GM19467 (cell line): ENCODE measurements at regions not wholly inside any gene's neighbourhood (a gene's known extent, or its start where the extent isn't known, plus 50 kb on each side); places are given as distances from the start of the nearest gene placed in this dataset.

Source experiments
- ATAC-seq: cut with Tn5 transposase; IDR thresholded peaks from one replicate; pipeline ENCODE4 v1.9.1; 2021; ENCODE audit warnings: mild to moderate bottlenecking, moderate library complexity; ENCODE audit not compliant: unreplicated experiment

DNA sequence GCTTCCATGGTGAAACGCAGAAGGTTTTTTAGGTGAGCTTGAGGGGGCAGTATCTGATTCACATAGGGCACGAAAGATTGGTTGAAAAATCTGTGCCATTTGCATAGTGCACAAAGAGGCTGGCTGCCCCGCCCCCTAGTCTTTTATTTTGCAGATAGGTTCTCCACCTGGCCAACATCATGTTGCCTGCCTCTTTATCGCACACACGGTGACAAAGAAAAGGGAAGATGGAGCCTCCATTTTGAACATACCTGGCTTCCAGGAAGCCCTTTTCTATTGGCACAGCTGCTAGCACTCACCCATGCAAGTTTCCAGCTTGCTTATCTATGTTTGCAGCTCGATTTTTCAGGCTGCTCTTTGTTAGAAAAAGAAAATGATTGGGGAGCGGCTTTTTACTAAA, 316.2 kb upstream of the KLHL1 start:
- no peak for ATAC-seq

- ATAC-seq = no peak
Measured at GRCh38 chr13:70415136-70415535, 306.9 kb upstream of the KLHL1 start.

GRCh38 chr13:70408865-70409264, 300.6 kb upstream of the KLHL1 start:
- ATAC-seq = no peak

- ATAC-seq = no peak
Measured at GRCh38 chr13:70407486-70407885, 299.2 kb upstream of the KLHL1 start.

- no peak for ATAC-seq
Measured at GRCh38 chr13:70405266-70405665, 297.0 kb upstream of the KLHL1 start.

DNA sequence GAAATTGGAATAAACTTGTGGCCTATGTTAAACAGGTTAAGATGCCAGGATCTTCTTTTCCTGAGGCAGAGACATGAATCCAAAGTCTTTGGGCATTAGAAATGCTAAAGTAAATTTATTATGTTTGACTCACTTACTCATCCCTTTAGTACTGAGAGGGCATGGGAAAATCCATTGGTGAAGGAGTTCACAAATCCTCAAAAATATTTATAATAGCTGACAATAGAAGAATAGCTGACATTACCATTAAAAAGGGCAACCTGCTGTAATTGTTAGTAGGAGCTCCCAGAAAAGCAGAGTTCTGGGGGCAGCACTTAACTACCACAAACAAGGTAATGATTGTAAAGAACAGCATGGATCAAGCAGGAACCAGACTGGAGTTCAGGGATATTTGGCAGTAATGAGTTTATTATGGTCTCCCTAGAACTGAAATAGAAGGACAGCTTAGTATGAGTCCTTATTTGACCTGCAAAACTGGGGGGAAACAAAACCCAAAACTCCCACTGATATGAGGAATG, 285.8 kb upstream of the KLHL1 start:
- no peak for ATAC-seq

DNA sequence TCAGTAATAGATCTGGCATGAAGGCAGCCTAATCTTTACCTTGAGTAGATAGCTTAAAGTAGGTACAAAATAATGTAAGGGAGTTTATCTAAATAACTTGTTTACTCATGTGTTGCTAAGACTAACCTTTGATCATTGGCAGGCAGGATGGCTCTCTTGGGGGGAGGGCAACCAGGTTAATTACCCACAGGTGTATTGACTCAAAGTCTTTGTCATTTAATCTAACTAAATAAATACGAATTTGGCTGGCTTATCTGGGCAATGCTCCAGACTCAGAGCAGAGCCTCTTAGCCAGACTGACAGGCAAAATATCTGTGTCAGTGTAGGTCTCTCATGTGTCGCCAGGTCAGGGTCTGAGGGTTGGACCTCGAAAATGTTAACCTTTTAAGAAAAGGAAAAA, 283.4 kb upstream of the KLHL1 start:
- ATAC-seq = no peak

DNA sequence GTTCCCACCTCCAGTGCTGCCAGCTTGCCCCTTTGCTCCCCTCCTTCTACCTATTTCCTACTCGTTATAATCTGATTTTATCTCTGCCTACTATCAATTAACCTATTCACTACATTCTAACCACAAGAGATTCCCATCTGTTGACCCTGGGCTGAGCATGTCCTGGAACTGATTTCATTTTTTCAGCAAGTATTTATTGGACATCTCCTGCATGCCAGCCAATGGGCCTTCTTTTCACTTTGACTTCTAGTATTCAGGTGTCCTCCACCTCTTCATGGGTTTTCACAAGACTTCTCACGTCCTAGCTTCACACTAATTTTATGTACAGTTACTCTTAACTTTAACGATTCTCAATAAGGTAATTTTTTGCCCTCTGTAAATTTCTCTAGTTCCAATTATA, 282.7 kb upstream of the KLHL1 start:
- ATAC-seq = no peak

DNA sequence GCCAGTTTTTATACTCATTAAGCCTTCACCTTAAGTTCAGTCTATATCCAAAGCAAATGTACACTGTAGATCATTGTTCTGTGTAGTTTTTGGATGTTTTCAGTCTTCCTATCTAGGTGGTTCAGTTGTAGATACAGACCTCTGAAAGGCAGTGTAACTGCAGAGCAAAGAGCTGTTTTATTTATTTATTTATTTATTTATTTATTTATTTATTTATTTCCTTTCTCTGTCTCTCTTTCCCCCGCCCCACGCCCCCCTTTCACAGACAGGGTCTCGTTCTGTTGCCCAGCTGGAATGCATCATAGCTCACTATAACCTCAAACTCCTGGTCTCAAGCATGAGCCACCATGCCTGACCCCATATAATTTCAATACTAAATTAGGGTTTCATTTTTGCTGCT, 281.8 kb upstream of the KLHL1 start:
- no peak for ATAC-seq

DNA sequence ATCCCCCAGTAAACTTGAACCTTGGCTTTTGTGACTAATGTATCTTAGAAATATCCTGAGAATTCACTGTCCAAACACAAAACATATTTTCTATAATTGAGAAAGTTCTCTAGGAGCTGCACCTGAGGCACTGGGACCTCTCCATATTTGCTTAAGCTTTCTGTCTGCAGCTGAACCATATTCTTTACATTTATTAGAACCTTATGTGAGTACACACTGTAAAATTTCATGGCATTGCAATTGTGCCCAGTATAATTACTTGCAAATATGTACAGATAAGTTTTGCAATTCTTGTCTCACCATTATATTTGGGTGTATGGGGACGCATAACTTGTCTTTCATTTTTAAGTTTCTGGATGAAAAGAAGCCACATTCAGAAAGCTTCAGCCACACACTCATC, 280.7 kb upstream of the KLHL1 start:
- no peak for ATAC-seq

- ATAC-seq = no peak
Measured at GRCh38 chr13:70386919-70387318, 278.7 kb upstream of the KLHL1 start.

GRCh38 chr13:70385852-70386251, 277.6 kb upstream of the KLHL1 start:
- no peak for ATAC-seq

- no peak for ATAC-seq
Measured at GRCh38 chr13:70384156-70384555, 275.9 kb upstream of the KLHL1 start.

DNA sequence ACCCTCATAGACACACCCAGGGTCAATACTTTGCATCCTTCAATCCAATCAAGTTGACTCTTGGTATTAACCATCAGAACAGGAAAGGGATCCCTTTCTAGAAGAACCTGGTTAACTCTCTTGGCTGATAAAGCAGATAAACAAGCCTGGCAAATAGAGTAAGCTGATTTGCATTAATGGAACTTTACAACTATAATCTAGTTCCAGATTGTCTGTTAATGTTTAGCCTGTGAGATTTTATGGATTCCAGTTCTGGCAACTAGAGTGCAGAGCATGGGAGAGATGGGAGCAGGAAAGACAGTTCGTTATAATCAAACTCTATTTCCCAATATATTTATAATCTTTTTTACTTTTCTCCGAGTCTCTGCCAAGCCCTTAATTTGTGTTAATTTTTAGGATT, 272.6 kb upstream of the KLHL1 start:
- no peak for ATAC-seq

GRCh38 chr13:70375718-70376117, 267.5 kb upstream of the KLHL1 start:
- ATAC-seq = no peak

DNA sequence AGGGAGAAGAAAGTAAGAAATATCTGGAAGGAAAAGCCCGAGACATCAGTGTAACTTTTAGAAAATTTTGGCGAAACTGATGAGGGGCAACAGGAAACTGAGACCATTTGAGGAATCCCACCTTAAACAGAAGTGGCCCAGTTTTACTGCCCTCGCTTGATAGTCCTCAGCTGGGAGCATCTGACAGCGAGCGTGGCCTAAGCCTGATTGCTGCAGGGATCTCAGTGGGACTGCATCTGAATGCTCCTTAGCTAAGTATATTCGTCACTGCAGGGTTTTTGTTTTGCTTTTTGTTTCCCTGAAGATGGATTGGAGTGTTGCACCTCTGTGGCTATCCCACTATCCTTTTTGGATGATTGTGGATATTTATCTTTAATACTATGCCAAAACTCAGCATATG, 262.7 kb upstream of the KLHL1 start:
- no peak for ATAC-seq

DNA sequence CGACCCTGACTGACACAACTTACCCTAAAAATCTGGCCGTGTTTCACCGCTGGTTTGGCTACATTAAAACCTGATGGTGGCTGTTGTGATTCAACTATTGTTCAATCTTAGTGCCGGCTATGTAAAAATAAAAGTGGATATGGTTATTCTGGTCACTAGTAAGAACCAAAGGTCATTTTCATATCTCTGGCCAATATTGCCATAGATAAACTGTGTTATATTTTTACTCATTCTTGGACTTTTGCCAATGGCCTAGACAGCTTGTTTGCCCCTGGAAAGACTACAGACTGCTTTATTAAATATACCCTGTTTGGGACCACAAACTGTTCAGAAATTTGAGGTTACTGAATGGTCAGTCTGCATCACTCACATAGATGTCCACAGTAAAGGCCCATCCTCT, 258.5 kb upstream of the KLHL1 start:
- ATAC-seq = no peak

DNA sequence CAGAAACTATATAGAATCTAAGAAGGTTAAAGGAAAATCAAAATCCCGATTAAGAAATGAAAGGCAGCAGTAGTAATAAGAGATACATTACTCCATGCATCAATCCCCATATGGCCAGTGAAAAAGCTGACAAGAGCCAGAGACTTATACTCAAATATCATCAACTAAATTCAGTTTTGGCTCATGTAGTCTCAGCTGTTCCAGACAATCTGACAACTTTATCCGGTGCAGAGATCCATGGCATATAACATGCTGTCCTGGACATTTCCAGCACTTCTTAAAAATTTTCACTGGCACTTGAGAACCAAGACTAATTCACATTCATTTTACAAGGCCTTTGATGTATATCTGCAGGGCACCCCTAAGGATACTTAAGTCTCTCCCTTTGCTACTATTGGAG, 255.7 kb upstream of the KLHL1 start:
- no peak for ATAC-seq

DNA sequence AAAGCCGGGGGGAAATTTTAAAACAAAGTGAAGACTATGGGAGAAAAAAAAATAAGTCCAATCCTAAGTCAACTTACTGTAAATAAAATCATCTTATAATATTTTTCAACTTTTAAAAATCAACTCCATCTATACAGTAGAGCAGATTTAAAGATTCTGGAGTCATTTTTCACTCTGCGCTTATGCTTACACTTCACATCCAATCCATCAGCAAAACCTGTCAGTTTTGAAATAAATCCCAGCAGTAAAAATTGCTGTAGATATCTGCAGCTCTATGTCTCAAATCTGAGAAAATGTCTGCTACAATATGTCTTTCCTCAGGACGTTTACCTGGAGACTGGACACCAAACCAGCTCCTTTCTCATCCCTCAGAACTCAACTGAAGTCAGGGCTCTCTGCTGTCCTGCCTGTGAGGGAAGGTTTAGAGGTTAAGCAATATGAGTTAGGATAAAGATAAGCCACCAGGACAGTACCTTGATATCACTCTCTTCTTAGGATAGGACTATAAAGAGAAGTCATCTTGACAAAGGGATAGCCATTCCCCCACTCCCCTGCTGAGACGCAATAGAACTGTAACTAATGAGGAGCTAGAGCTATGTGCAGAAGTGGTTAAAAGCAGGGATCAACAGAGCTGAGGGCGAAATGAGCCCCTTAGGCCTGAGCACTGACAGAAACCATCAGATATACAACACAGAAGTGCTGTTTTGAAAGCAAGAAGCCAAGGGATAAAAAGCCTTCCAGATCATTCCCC, 254.7 kb upstream of the KLHL1 start:
- no peak for ATAC-seq

DNA sequence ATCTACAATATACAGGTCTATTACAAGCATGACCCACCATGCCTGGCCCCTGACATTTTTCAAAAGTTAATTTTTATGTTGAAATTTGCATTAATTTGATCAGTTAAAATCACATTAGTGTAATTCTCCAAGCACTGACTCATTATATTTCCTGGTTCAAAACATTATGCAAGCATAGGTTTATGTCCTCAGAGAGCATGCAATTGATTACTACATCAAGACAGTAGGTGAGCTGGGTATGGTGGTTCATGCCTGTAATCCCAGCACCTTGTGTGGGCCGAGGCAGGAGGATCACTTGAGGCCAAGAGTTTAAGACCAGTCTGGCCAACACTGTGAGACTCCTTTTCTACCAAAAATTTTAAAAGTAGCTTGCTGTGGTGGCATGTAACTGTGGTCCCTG, 248.8 kb upstream of the KLHL1 start:
- ATAC-seq = no peak

DNA sequence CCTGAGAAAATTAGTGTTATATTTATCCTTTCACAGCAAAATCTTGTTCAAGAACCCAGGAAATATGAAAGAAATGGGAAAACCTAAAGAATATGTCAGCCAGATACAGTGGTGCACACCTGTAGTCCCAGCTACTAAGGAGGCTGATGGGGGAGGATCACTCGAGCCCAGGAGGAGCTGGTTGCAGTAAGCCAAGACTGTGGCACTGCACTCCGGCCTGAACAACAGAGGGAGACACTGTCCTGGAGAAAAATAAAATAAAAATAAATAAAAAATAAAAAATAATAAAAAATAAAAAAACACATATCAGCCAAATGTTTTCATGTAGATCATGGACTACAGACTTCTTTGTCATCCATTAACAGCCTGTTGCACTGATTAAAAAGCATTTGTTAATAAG, 244.8 kb upstream of the KLHL1 start:
- ATAC-seq = no peak

DNA sequence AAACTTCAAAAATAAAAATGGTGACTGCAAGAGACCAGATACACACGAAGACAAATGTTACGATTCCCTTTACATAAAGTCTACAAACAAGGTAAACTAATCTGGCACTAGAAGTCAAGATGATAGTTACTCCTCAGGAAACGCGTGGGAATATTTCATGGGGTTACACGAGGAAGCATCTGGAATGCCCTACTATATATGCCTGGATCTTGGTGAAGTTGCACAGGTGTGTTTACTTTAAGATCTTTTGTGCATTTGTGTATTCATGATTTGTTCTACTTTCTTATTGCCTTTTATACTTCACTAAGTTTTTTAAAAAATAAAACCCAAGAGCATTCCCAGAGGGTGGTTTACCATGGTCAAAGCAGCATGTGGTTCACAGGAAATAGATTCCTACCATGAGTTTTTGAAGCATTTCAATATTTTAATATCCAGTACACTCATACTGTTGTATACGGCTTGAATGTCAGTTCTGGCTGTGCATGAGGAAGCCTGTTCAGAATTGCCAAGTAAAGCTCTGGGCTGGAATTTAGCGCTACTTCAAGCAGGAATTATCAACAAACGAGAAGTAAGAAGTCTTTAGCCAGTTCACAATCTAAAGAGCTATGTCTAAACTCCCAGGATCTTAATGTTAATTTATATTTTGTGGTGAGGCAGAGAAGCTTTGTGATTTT, 239.8 kb upstream of the KLHL1 start:
- no peak for ATAC-seq

GRCh38 chr13:70339738-70340137, 231.5 kb upstream of the KLHL1 start:
- ATAC-seq = no peak
